HepG2 (cell line): ENCODE measurements at regions not wholly inside any gene's neighbourhood (a gene's known extent, or its start where the extent isn't known, plus 50 kb on each side); places are given as distances from the start of the nearest gene placed in this dataset.

Source experiments
- ATAC-seq: fragments of 200-7000 bp; cut with Tn5 transposase; 3 replicates; pipeline ENCODE4 v1.9.1; 2020; ENCODE audit warnings: mild to moderate bottlenecking, moderate library complexity
- BruUV-seq: library from RNA; stranded (reverse); fragments of 400-500 nt; replicated peaks from 2 replicates; lab custom pipeline; 2021; lab: Mats Ljungman, UMichigan
- CTCF ChIA-PET: fragments of 300-600 bp; formaldehyde crosslinking; extraction: SDS; loops from one replicate; lab custom pipeline; 2021; ENCODE audit warnings: low total read pairs, inconsistent platforms, low intra/inter-chr PET ratio; lab: Yijun Ruan, JAX
- POLR2A ChIA-PET: fragments of 350-600 bp; sonication (Branson Sonifier 250); formaldehyde crosslinking; loops from one replicate; lab custom pipeline; 2020; ENCODE audit warnings: antibody characterized with exemption, inconsistent platforms; lab: Yijun Ruan, JAX
- DNase-seq: peaks from one replicate; pipeline ENCODE4 v3.0.0-alpha.2; 2015; ENCODE audit warnings: low spot score
- FAIRE-seq: peaks from 3 replicates; lab custom pipeline; 2011; peaks lifted over from hg19 to GRCh38; lab: Jason Lieb, UNC
- H2AFZ ChIP-seq: one replicate; pipeline ENCODE4 v1.6.1; 2011; ENCODE audit warnings: low read length, inconsistent platforms
- H3K27ac ChIP-seq: fragments of 300-600 bp; 3 replicates; pipeline ENCODE4 v1.8.0; 2011; ENCODE audit warnings: mixed run types, mild to moderate bottlenecking, mixed read lengths, low read length, inconsistent platforms; ENCODE audit not compliant: insufficient read depth; ENCODE audit errors: extremely low read length
- H3K27me3 ChIP-seq, 2 experiments: fragments of 200-600 bp in 1 of 2; 2 replicates in 1 of 2; 3 replicates in 1 of 2; pipeline versions ENCODE4 v1.6.0 to v1.8.0; 2011; ENCODE audit warnings: low read length in 2 of 2, mild to moderate bottlenecking in 2 of 2, moderate library complexity in 2 of 2, inconsistent platforms in 1 of 2; ENCODE audit not compliant: insufficient read depth in 2 of 2, control insufficient read depth in 1 of 2
- H3K36me3 ChIP-seq, 2 experiments: fragments of 200-600 bp in 1 of 2; replicated peaks in 1 of 2; 2 replicates in 1 of 2; 3 replicates in 1 of 2; pipeline versions ENCODE4 v1.5.1 to v1.8.0; 2011; ENCODE audit warnings: low read length in 2 of 2, inconsistent platforms in 1 of 2; ENCODE audit not compliant: insufficient read depth in 2 of 2, control insufficient read depth in 1 of 2
- H3K4me1 ChIP-seq: 2 replicates; pipeline ENCODE4 v1.5.1; 2012; ENCODE audit warnings: low read length, inconsistent platforms; ENCODE audit not compliant: insufficient read depth
- H3K4me2 ChIP-seq: 2 replicates; pipeline ENCODE4 v1.6.0; 2011; ENCODE audit warnings: low read depth, low read length, inconsistent platforms
- H3K4me3 ChIP-seq, 3 experiments: fragments of 200-600 bp in 1 of 3; sonication (generic), shearing (Covaris generic) in 1 of 3; replicated peaks in 1 of 3; 2 replicates each; pipeline ENCODE4 v1.5.1; 2011 to 2016; ENCODE audit warnings: low read length in 3 of 3, inconsistent platforms in 2 of 3, low read depth in 2 of 3, mild to moderate bottlenecking in 2 of 3, control low read depth in 1 of 3, mixed read lengths in 1 of 3; ENCODE audit not compliant: insufficient read depth in 1 of 3
- H3K79me2 ChIP-seq: one replicate; pipeline ENCODE4 v1.6.1; 2011; ENCODE audit warnings: low read length, inconsistent platforms; ENCODE audit not compliant: insufficient read depth
- H3K9ac ChIP-seq: 2 replicates; pipeline ENCODE4 v1.6.0; 2011; ENCODE audit warnings: mild to moderate bottlenecking, low read depth, low read length, inconsistent platforms; ENCODE audit not compliant: insufficient read depth
- H3K9me3 ChIP-seq: 2 replicates; pipeline ENCODE4 v1.5.1; 2012; ENCODE audit warnings: mild to moderate bottlenecking, low read length
- H4K20me1 ChIP-seq: 2 replicates; pipeline ENCODE4 v1.6.0; 2011; ENCODE audit warnings: inconsistent platforms, mild to moderate bottlenecking, low read length, moderate library complexity; ENCODE audit not compliant: insufficient read depth
- CEBPB ChIP-seq: IDR thresholded peaks from 2 replicates; pipeline ENCODE4 v1.6.1; 2011; ENCODE audit warnings: low read depth, low read length, improper control_type of control experiment, borderline replicate concordance
- EHMT2 ChIP-seq: fragments of 200-600 bp; sonication (generic); IDR thresholded peaks from 2 replicates; pipeline ENCODE4 v1.7.0; 2017; ENCODE audit warnings: antibody characterized with exemption, low read depth, low read length, borderline replicate concordance
- KLF13 ChIP-seq: sonication (generic); formaldehyde crosslinking; IDR thresholded peaks from 2 replicates; pipeline ENCODE4 v1.4.0; 2020; ENCODE audit warnings: mild to moderate bottlenecking, missing genetic modification reagents
- NFYC ChIP-seq: IDR thresholded peaks from 2 replicates; pipeline ENCODE4 v1.6.1; 2016; ENCODE audit warnings: missing genetic modification reagents, missing compliant biosample characterization
- PHF8 ChIP-seq: sonication (generic); formaldehyde crosslinking; IDR thresholded peaks from 2 replicates; pipeline ENCODE4 v1.5.0; 2020; ENCODE audit warnings: missing genetic modification reagents
- RAD51 ChIP-seq: fragments of 450-650 bp; IDR thresholded peaks from 2 replicates; pipeline ENCODE4 v1.6.1; 2016; ENCODE audit warnings: borderline replicate concordance
- RFX3 ChIP-seq: IDR thresholded peaks from 2 replicates; pipeline ENCODE4 v1.6.1; 2016; ENCODE audit warnings: missing biosample characterization, missing genetic modification reagents
- SIX4 ChIP-seq: sonication (generic); formaldehyde crosslinking; IDR thresholded peaks from 2 replicates; pipeline ENCODE4 v1.4.0; 2020; ENCODE audit warnings: missing genetic modification reagents
- SNAI1 ChIP-seq: sonication (generic); formaldehyde crosslinking; IDR thresholded peaks from 2 replicates; pipeline ENCODE4 v1.5.0; 2020; ENCODE audit warnings: mild to moderate bottlenecking, missing genetic modification reagents, borderline replicate concordance
- ZNF607 ChIP-seq: sonication (generic); formaldehyde crosslinking; IDR thresholded peaks from 2 replicates; pipeline ENCODE4 v1.5.1; 2020; ENCODE audit warnings: missing genetic modification reagents, mild to moderate bottlenecking, borderline replicate concordance
- ZNF672 ChIP-seq: sonication (generic); formaldehyde crosslinking; IDR thresholded peaks from 2 replicates; pipeline ENCODE4 v1.8.1; 2022; ENCODE audit warnings: missing genetic modification reagents
- WGBS: methylation state at CpG from one replicate; pipeline ENCODE4 v1.1.6; 2017; ENCODE audit warnings: low lambda C conversion rate; 5-methylcytosine and 5-hydroxymethylcytosine counted together
- in situ Hi-C: cut with HindIII; loops from 2 replicates; pipeline ENCODE4 v1.10.0; 2017; ENCODE audit warnings: low pct_unique_long_range_greater_than_20kb; ENCODE audit not compliant: extremely low pct_ligation_motif_present
- intact Hi-C: fragments of 100-400 bp; cut with micrococcal nuclease; formaldehyde crosslinking; loops from one replicate; pipeline ENCODE4 v1.10.0; 2022; ENCODE audit not compliant: unreplicated experiment
- TF ChIP-seq, protein P1 (sequence below): sonication (generic); formaldehyde crosslinking; IDR thresholded peaks from 2 replicates; pipeline ENCODE4 v1.4.0; 2020; ENCODE audit warnings: missing genetic modification reagents, low read depth, mild to moderate bottlenecking, borderline replicate concordance

DNA sequence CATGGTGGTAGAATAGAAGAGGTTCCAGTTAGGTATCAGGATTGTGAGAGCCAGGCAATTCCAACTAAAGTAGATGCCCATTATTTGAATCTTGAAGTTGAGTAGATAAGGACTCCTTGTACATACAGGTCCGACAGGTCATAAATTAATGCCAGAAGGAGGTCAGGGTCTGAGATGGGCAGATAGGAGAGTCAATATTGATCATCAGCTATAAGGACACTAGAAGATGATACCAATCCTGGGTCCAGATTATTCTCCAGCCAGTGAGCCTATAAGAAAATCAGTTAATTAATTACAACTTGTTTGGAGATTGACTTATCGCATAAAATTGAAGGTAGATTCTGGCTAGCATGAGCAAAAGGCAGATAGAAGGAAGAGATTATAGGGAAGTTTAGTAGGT is 378.4 kb upstream of the NAALADL2 start:
- no peaks in the 10 kb centered on the region for H3K4me1 ChIP-seq
- no peaks in the 10 kb centered on the region for H3K79me2 ChIP-seq
- ChIA-PET CTCF (no interaction called here), POLR2A (no interaction called here)
- no peak overlapping the region for H3K4me2 ChIP-seq
- WGBS = 38% methylated on average over 2 of the region's 2 CpGs
- TF ChIP-seq PHF8 (CRISPR knock-in tag) (no peak), ZNF672 (CRISPR knock-in tag) (no peak), CEBPB (no peak), EHMT2 (no peak), SNAI1 (CRISPR knock-in tag) (no peak), NFYC (CRISPR knock-in tag) (no peak), KLF13 (no peak), RFX3 (CRISPR knock-in tag) (no peak), ZNF607 (CRISPR knock-in tag) (no peak), RAD51 (no peak), SIX4 (CRISPR knock-in tag) (no peak)
- TF ChIP-seq, protein P1, sequence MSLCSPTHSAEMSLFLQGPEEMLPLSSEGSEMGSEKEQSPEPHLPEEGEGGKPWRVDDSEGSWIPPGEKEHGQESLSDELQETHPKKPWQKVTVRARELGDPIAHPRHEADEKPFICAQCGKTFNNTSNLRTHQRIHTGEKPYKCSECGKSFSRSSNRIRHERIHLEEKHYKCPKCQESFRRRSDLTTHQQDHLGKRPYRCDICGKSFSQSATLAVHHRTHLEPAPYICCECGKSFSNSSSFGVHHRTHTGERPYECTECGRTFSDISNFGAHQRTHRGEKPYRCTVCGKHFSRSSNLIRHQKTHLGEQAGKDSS (CRISPR knock-in tag) = no peak
- H2AFZ ChIP-seq = no peak overlapping the region
- H3K27me3 ChIP-seq = no peaks in the 10 kb centered on the region
- H3K9me3 ChIP-seq = no peaks in the 10 kb centered on the region
- intact Hi-C loops (no loop called here), in situ Hi-C loops (no loop called here)
- H4K20me1 ChIP-seq = no peaks in the 10 kb centered on the region
- BruUV-seq = no TSS peak
- H3K36me3 ChIP-seq = no peaks in the 10 kb centered on the region
- H3K4me3 ChIP-seq = no peak overlapping the region
- DNase-seq (no peak), ATAC-seq (no peak), FAIRE-seq (no peak)
- no peak overlapping the region for H3K9ac ChIP-seq
- no peak overlapping the region for H3K27ac ChIP-seq
